Neutrophil (primary cell): ENCODE measurements at regions not wholly inside any gene's neighbourhood (a gene's known extent, or its start where the extent isn't known, plus 50 kb on each side); places are given as distances from the start of the nearest gene placed in this dataset.

Source experiments
- H3K27ac ChIP-seq: fragments of 200-600 bp; sonication (generic); 2 replicates; pipeline ENCODE4 v1.5.1; 2016; ENCODE audit warnings: mild to moderate bottlenecking, moderate library complexity
- H3K27me3 ChIP-seq: fragments of 200-600 bp; sonication (generic); 2 replicates; pipeline ENCODE4 v1.6.0; 2016; ENCODE audit warnings: mild to moderate bottlenecking
- H3K36me3 ChIP-seq: fragments of 200-600 bp; sonication (generic); 2 replicates; pipeline ENCODE4 v1.5.1; 2017
- H3K4me1 ChIP-seq, 2 experiments: fragments of 200-600 bp in 1 of 2; sonication (generic) in 1 of 2; 1 replicate in 1 of 2; 2 replicates in 1 of 2; pipeline versions ENCODE4 v1.5.1 to v1.6.1; 2013 to 2016; ENCODE audit warnings: low read depth in 1 of 2, low read length in 1 of 2, mild to moderate bottlenecking in 1 of 2, moderate library complexity in 1 of 2; ENCODE audit not compliant: control insufficient read depth in 1 of 2, insufficient read depth in 1 of 2
- H3K4me3 ChIP-seq, 2 experiments: fragments of 200-600 bp in 1 of 2; sonication (generic) in 1 of 2; 1 replicate in 1 of 2; 2 replicates in 1 of 2; pipeline ENCODE4 v1.5.1; 2013 to 2016; ENCODE audit warnings: low read depth in 1 of 2, low read length in 1 of 2, mild to moderate bottlenecking in 1 of 2, moderate library complexity in 1 of 2
- H3K9me3 ChIP-seq: fragments of 200-600 bp; sonication (generic); 2 replicates; pipeline ENCODE4 v1.5.1; 2016
- CTCF ChIP-seq: fragments of 200-600 bp; sonication (generic); IDR thresholded peaks from 2 replicates; pipeline ENCODE4 v1.5.1; 2016; ENCODE audit warnings: antibody characterized with exemption

- H3K27me3 ChIP-seq, result peaks cover 6% of the 10 kb centered on the region
- H3K36me3 ChIP-seq, result no peaks in the 10 kb centered on the region
- no peak for TF ChIP-seq CTCF
- no peak overlapping the region for H3K4me3 ChIP-seq
- H3K9me3 ChIP-seq, result no peaks in the 10 kb centered on the region
- H3K4me1 ChIP-seq, result no peaks in the 10 kb centered on the region
- no peak overlapping the region for H3K27ac ChIP-seq
Observed at GRCh38 chr5:72602696-72603685, 95.8 kb upstream of the ZNF366 start.

- H3K27ac ChIP-seq, result no peak overlapping the region
Observed at GRCh38 chr5:72601861-72602260, 94.7 kb upstream of the ZNF366 start.

GRCh38 chr5:72600391-72600981 lies 93.3 kb upstream of the ZNF366 start:
- no peaks in the 10 kb centered on the region for H3K4me1 ChIP-seq
- H3K27ac ChIP-seq, result no peak overlapping the region
- peaks cover 17% of the 10 kb centered on the region for H3K27me3 ChIP-seq
- H3K4me3 ChIP-seq, result no peak overlapping the region
- no peaks in the 10 kb centered on the region for H3K36me3 ChIP-seq
- no peaks in the 10 kb centered on the region for H3K9me3 ChIP-seq
- no peak for TF ChIP-seq CTCF

More at GRCh38 chr5:72601861-72602260, 94.7 kb upstream of the ZNF366 start:
- peaks cover 17% of the 10 kb centered on the region for H3K27me3 ChIP-seq
- no peak for TF ChIP-seq CTCF
- H3K4me3 ChIP-seq, result no peak overlapping the region
- H3K36me3 ChIP-seq, result no peaks in the 10 kb centered on the region
- H3K4me1 ChIP-seq, result no peaks in the 10 kb centered on the region
- no peaks in the 10 kb centered on the region for H3K9me3 ChIP-seq

GRCh38 chr5:72599519-72600370 lies 92.5 kb upstream of the ZNF366 start:
- Histone ChIP-seq H3K36me3 (no peaks in the 10 kb centered on the region), H3K9me3 (no peaks in the 10 kb centered on the region), H3K27me3 (peaks cover 17% of the 10 kb centered on the region), H3K4me1 (no peaks in the 10 kb centered on the region), H3K4me3 (no peak overlapping the region), H3K27ac (no peak overlapping the region)
- no peak for TF ChIP-seq CTCF

- Histone ChIP-seq H3K4me1 (no peaks in the 10 kb centered on the region), H3K4me3 (no peak overlapping the region), H3K27me3 (peaks cover 17% of the 10 kb centered on the region), H3K36me3 (no peaks in the 10 kb centered on the region), H3K9me3 (no peaks in the 10 kb centered on the region), H3K27ac (no peak overlapping the region)
- no peak for TF ChIP-seq CTCF
Observed at GRCh38 chr5:72599065-72599433, 91.8 kb upstream of the ZNF366 start.
